NCI-H526 treated with DMSO at 0.1 percent for 48 hours (cell line): ENCODE measurements at regions not wholly inside any gene's neighbourhood (a gene's known extent, or its start where the extent isn't known, plus 50 kb on each side); places are given as distances from the start of the nearest gene placed in this dataset.
"Not testable (repeated sequence)": the region's sequence is repeated elsewhere in the genome, so short reads cannot be mapped to it uniquely, and the experiment has no call there.

Experiments
- DNase-seq: peaks from one replicate; lab custom pipeline; 2025; lab: John Stamatoyannopoulos, UW

- DNase-seq: no peak
Measured at GRCh38 chr11:42311944-42312343, 852.5 kb upstream of the LRRC4C start.

- DNase-seq: no peak
Measured at GRCh38 chr11:42315267-42315666, 855.8 kb upstream of the LRRC4C start.

GRCh38 chr11:42315846-42316245 is 856.4 kb upstream of the LRRC4C start:
- no peak for DNase-seq

- no peak for DNase-seq
Measured at GRCh38 chr11:42319921-42320320, 860.5 kb upstream of the LRRC4C start.

GRCh38 chr11:42329929-42330565 is 870.6 kb upstream of the LRRC4C start:
- DNase-seq: no peak

- no peak for DNase-seq
Measured at GRCh38 chr11:42337786-42338455, 878.5 kb upstream of the LRRC4C start.

GRCh38 chr11:42344204-42344792 is 884.8 kb upstream of the LRRC4C start:
- no peak for DNase-seq

GRCh38 chr11:42345933-42346332 is 886.5 kb upstream of the LRRC4C start:
- no peak for DNase-seq

GRCh38 chr11:42363701-42364100 is 904.2 kb upstream of the LRRC4C start:
- no peak for DNase-seq

- no peak for DNase-seq
Measured at GRCh38 chr11:42390116-42390515, 921.7 kb upstream of the API5 start.

- DNase-seq: no peak
Measured at GRCh38 chr11:42397483-42397882, 914.3 kb upstream of the API5 start.

GRCh38 chr11:42407341-42407740 is 904.5 kb upstream of the API5 start:
- DNase-seq: no peak

- DNase-seq: no peak
Measured at GRCh38 chr11:42410251-42410955, 901.4 kb upstream of the API5 start.

GRCh38 chr11:42412590-42412989 is 899.2 kb upstream of the API5 start:
- no peak for DNase-seq

GRCh38 chr11:42417691-42418090 is 894.1 kb upstream of the API5 start:
- DNase-seq: no peak

GRCh38 chr11:42422090-42422489 is 889.7 kb upstream of the API5 start:
- no peak for DNase-seq

GRCh38 chr11:42434911-42435310 is 876.9 kb upstream of the API5 start:
- not testable (repeated sequence) for DNase-seq

GRCh38 chr11:42444406-42444805 is 867.4 kb upstream of the API5 start:
- DNase-seq: no peak

GRCh38 chr11:42462558-42463310 is 849.1 kb upstream of the API5 start:
- DNase-seq: no peak

GRCh38 chr11:42465623-42466022 is 846.2 kb upstream of the API5 start:
- DNase-seq: no peak

GRCh38 chr11:42473106-42473505 is 838.7 kb upstream of the API5 start:
- DNase-seq: no peak

GRCh38 chr11:42482822-42483221 is 829.0 kb upstream of the API5 start:
- no peak for DNase-seq
